ENCODE measurements at regions not wholly inside any gene's neighbourhood (a gene's known extent, or its start where the extent isn't known, plus 50 kb on each side); places are given as distances from the start of the nearest gene placed in this dataset.

- no peaks in the 10 kb centered on the region for H3K4me1 ChIP-seq
- H3K27me3 ChIP-seq, result no peaks in the 10 kb centered on the region
- 93% methylated on average over 6 of the region's 6 CpGs for WGBS
- no peak for TF ChIP-seq POLR2A (IDR thresholded peaks at IDR 0.05; ENCODE audit: low read depth)
- no peak for TF ChIP-seq CTCF (IDR thresholded peaks at IDR 0.05)
- no peak for TF ChIP-seq POLR2AphosphoS5 (IDR thresholded peaks at IDR 0.05)
- DNase-seq (ENCODE audit: extremely low spot score), result no peak
- no peak overlapping the region for H3K4me3 ChIP-seq
- no peaks in the 10 kb centered on the region for H3K9me3 ChIP-seq
- intact Hi-C loops (cut with DNase I), result no loop called here
- no peak overlapping the region for H3K27ac ChIP-seq (replicated peaks in 1 of 4)
- no peaks in the 10 kb centered on the region for H3K36me3 ChIP-seq
Observed at GRCh38 chr18:56176751-56177150, 461.6 kb downstream of the TXNL1 start.

- no peak overlapping the region for H3K27ac ChIP-seq (replicated peaks in 1 of 4)
- no peak overlapping the region for H3K4me3 ChIP-seq
- intact Hi-C loops (cut with DNase I), result no loop called here
- TF ChIP-seq EP300 (IDR thresholded peaks at IDR 0.05) (no peak), POLR2A (IDR thresholded peaks at IDR 0.05; ENCODE audit: low read depth) (no peak), CTCF (IDR thresholded peaks at IDR 0.05) (no peak), POLR2AphosphoS5 (IDR thresholded peaks at IDR 0.05) (no peak)
- 96% methylated on average over 7 of the region's 7 CpGs for WGBS
- H3K36me3 ChIP-seq, result no peaks in the 10 kb centered on the region
- no peaks in the 10 kb centered on the region for H3K27me3 ChIP-seq
- H3K4me1 ChIP-seq, result no peaks in the 10 kb centered on the region
- no peak for DNase-seq (ENCODE audit: extremely low spot score)
- no peaks in the 10 kb centered on the region for H3K9me3 ChIP-seq
Observed at GRCh38 chr18:56175330-56176001, 462.9 kb downstream of the TXNL1 start.

GRCh38 chr18:56173542-56174220 lies 464.7 kb downstream of the TXNL1 start:
- no peaks in the 10 kb centered on the region for H3K9me3 ChIP-seq
- no peak overlapping the region for H3K4me3 ChIP-seq
- H3K4me1 ChIP-seq, result peaks cover 0 to 6% (median 3%) of the 10 kb centered on the region in 4 donors
- no peaks in the 10 kb centered on the region for H3K27me3 ChIP-seq
- no peak overlapping the region for H3K27ac ChIP-seq (replicated peaks in 1 of 4)
- H3K36me3 ChIP-seq, result no peaks in the 10 kb centered on the region
- DNase-seq (ENCODE audit: extremely low spot score), result no peak
- TF ChIP-seq EP300 (IDR thresholded peaks at IDR 0.05) (no peak), POLR2AphosphoS5 (IDR thresholded peaks at IDR 0.05) (no peak), POLR2A (IDR thresholded peaks at IDR 0.05; ENCODE audit: low read depth) (no peak), CTCF (IDR thresholded peaks at IDR 0.05) (no peak)
- intact Hi-C loops (cut with DNase I), result no loop called here

- Histone ChIP-seq H3K27ac (replicated peaks in 1 of 4) (no peak overlapping the region), H3K36me3 (no peaks in the 10 kb centered on the region), H3K27me3 (no peaks in the 10 kb centered on the region), H3K4me1 (peaks cover 8 to 17% (median 15%) of the 10 kb centered on the region in 4 donors), H3K4me3 (no peak overlapping the region), H3K9me3 (no peaks in the 10 kb centered on the region)
- intact Hi-C loops (cut with DNase I), result no loop called here
- WGBS, result 98% methylated on average over 2 of the region's 2 CpGs
- TF ChIP-seq CTCF (IDR thresholded peaks at IDR 0.05), result no peak
- TF ChIP-seq EP300 (IDR thresholded peaks at IDR 0.05), result no peak
- TF ChIP-seq POLR2AphosphoS5 (IDR thresholded peaks at IDR 0.05), result no peak
- TF ChIP-seq POLR2A (IDR thresholded peaks at IDR 0.05; ENCODE audit: low read depth), result no peak
- no peak for DNase-seq (ENCODE audit: extremely low spot score)
Observed at GRCh38 chr18:56172527-56172926, 465.9 kb downstream of the TXNL1 start.
